Mesenchymal stem cell (in vitro differentiated cells and primary cell): ENCODE measurements at regions not wholly inside any gene's neighbourhood (a gene's known extent, or its start where the extent isn't known, plus 50 kb on each side); places are given as distances from the start of the nearest gene placed in this dataset.

Experiments used
- DNase-seq: peaks from one replicate; pipeline ENCODE4 v3.0.0-alpha.2; 2013
- H2AFZ ChIP-seq: one replicate; pipeline ENCODE4 v1.6.1; 2013; ENCODE audit warnings: low read depth, mild to moderate bottlenecking, control low read depth, inconsistent platforms, low read length, moderate library complexity
- H2AK5ac ChIP-seq: 2 replicates; pipeline ENCODE4 v1.6.1; 2013; ENCODE audit warnings: low read length, moderate library complexity, mild to moderate bottlenecking, inconsistent platforms; ENCODE audit not compliant: severe bottlenecking
- H2BK120ac ChIP-seq: one replicate; pipeline ENCODE4 v1.6.1; 2013; ENCODE audit warnings: low read depth, mild to moderate bottlenecking, inconsistent platforms, low read length, moderate library complexity
- H2BK12ac ChIP-seq, 2 experiments: one replicate each; pipeline ENCODE4 v1.6.1; 2013; ENCODE audit warnings: inconsistent platforms in 2 of 2, low read length in 2 of 2, mild to moderate bottlenecking in 2 of 2, moderate library complexity in 2 of 2, control low read depth in 1 of 2
- H2BK15ac ChIP-seq: one replicate; pipeline ENCODE4 v1.6.1; 2013; ENCODE audit warnings: mild to moderate bottlenecking, low read depth, inconsistent platforms; ENCODE audit not compliant: poor library complexity, severe bottlenecking
- H2BK5ac ChIP-seq: 2 replicates; pipeline ENCODE4 v1.6.1; 2013; ENCODE audit warnings: low read depth, mild to moderate bottlenecking, low read length, control low read depth, inconsistent platforms; ENCODE audit not compliant: poor library complexity, severe bottlenecking
- H3K14ac ChIP-seq, 2 experiments: one replicate each; pipeline ENCODE4 v1.6.1; 2013; ENCODE audit warnings: inconsistent platforms in 2 of 2, low read length in 2 of 2, control low read depth in 1 of 2, mild to moderate bottlenecking in 1 of 2, moderate library complexity in 1 of 2
- H3K18ac ChIP-seq, 2 experiments: one replicate each; pipeline ENCODE4 v1.6.1; 2013; ENCODE audit warnings: inconsistent platforms in 2 of 2, low read length in 2 of 2, control low read depth in 1 of 2, low read depth in 1 of 2, mild to moderate bottlenecking in 1 of 2
- H3K23ac ChIP-seq, 2 experiments: one replicate each; pipeline ENCODE4 v1.6.1; 2013; ENCODE audit warnings: inconsistent platforms in 2 of 2, low read length in 2 of 2, mild to moderate bottlenecking in 2 of 2, moderate library complexity in 2 of 2, control low read depth in 1 of 2
- H3K27ac ChIP-seq: 2 replicates; pipeline ENCODE4 v1.5.1; 2013; ENCODE audit warnings: mild to moderate bottlenecking, moderate library complexity, low read length, control low read depth, inconsistent platforms; ENCODE audit not compliant: poor library complexity, severe bottlenecking
- H3K27me3 ChIP-seq, 2 experiments: 2 replicates each; pipeline versions ENCODE4 v1.6.1 to v1.7.0; 2013; ENCODE audit warnings: low read length in 2 of 2, mild to moderate bottlenecking in 2 of 2, moderate library complexity in 2 of 2, control low read depth in 1 of 2, inconsistent platforms in 1 of 2; ENCODE audit not compliant: control insufficient read depth in 1 of 2, insufficient read depth in 1 of 2
- H3K36me3 ChIP-seq, 2 experiments: 2 replicates each; pipeline versions ENCODE4 v1.6.1 to v1.7.0; 2013; ENCODE audit warnings: low read length in 2 of 2, control low read depth in 1 of 2, inconsistent platforms in 1 of 2, low read depth in 1 of 2, mild to moderate bottlenecking in 1 of 2; ENCODE audit not compliant: insufficient read depth in 2 of 2, control insufficient read depth in 1 of 2
- H3K4ac ChIP-seq, 2 experiments: one replicate each; pipeline ENCODE4 v1.6.1; 2013; ENCODE audit warnings: inconsistent platforms in 2 of 2, low read length in 2 of 2, mild to moderate bottlenecking in 2 of 2, moderate library complexity in 2 of 2, control low read depth in 1 of 2, low read depth in 1 of 2
- H3K4me1 ChIP-seq: 2 replicates; pipeline ENCODE4 v1.6.1; 2013; ENCODE audit warnings: low read depth, low read length, control low read depth; ENCODE audit not compliant: control insufficient read depth, insufficient read depth
- H3K4me2 ChIP-seq: 2 replicates; pipeline ENCODE4 v1.6.1; 2013; ENCODE audit warnings: low read length, mild to moderate bottlenecking, inconsistent platforms; ENCODE audit not compliant: poor library complexity, severe bottlenecking
- H3K4me3 ChIP-seq, 2 experiments: 2 replicates each; pipeline versions ENCODE4 v1.5.1 to v1.7.0; 2013; ENCODE audit warnings: low read length in 2 of 2, mild to moderate bottlenecking in 2 of 2, control low read depth in 1 of 2, low read depth in 1 of 2; ENCODE audit not compliant: insufficient read depth in 1 of 2
- H3K79me1 ChIP-seq: replicated peaks from 2 replicates; pipeline ENCODE4 v1.6.1; 2013; ENCODE audit warnings: mild to moderate bottlenecking, control low read depth, low read length, inconsistent platforms; ENCODE audit not compliant: poor library complexity, severe bottlenecking
- H3K9ac ChIP-seq: 2 replicates; pipeline ENCODE4 v1.7.0; 2013; ENCODE audit warnings: mild to moderate bottlenecking, low read length, moderate library complexity
- H3K9me3 ChIP-seq: 2 replicates; pipeline ENCODE4 v1.7.0; 2013; ENCODE audit warnings: mild to moderate bottlenecking, low read length; ENCODE audit not compliant: control insufficient read depth
- H4K8ac ChIP-seq: one replicate; pipeline ENCODE4 v1.6.1; 2013; ENCODE audit warnings: inconsistent platforms, mild to moderate bottlenecking, low read length, moderate library complexity
- H4K91ac ChIP-seq: one replicate; pipeline ENCODE4 v1.6.1; 2013; ENCODE audit warnings: mild to moderate bottlenecking, low read length, inconsistent platforms
- WGBS: methylation state at CpG from one replicate; pipeline ENCODE4 v1.1.7; 2013; ENCODE audit warnings: mixed read lengths; 5-methylcytosine and 5-hydroxymethylcytosine counted together

DNA sequence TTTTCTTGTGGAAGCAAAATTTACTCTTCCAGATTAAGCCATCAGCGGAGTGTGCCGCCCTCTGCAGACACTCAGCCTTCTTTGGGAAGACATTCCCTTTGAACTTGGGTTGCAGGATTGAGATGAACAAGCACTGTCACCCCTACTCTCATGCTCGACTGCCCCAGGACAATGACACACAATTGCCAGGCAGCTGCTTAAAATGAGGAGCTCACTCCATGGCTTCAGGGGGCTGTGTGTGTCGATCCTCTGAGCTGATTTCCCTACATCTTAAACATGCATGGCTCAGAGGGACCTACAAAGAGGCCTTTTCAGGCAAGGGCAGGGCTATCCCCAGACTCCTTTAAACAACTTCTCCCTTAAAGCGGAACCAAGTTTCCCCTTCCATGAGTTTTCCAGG, 107.5 kb upstream of the MBNL2 start:
- Histone ChIP-seq H3K36me3 (no peaks in the 10 kb centered on the region), H3K14ac (no peak overlapping the region), H3K4me1 (peaks cover 27% of the 10 kb centered on the region), H2BK120ac (no peak overlapping the region), H3K9ac (peak overlapping the region; percentile 49), H3K9me3 (no peaks in the 10 kb centered on the region), H2BK12ac (peak overlapping the region in 1 of 2 experiments; percentile 23), H2AK5ac (no peak overlapping the region), H3K27ac (no peak overlapping the region), H3K79me1 (no peaks in the 10 kb centered on the region), H3K4ac (no peak overlapping the region), H3K4me2 (no peak overlapping the region), H3K23ac (no peak overlapping the region), H2BK5ac (no peak overlapping the region), H4K8ac (peak overlapping the region; percentile 32), H4K91ac (no peak overlapping the region), H2BK15ac (no peak overlapping the region), H3K27me3 (no peaks in the 10 kb centered on the region), H3K18ac (peak overlapping the region in 1 of 2 experiments; percentile 67), H3K4me3 (peak overlapping the region in 1 of 2 experiments; percentile 52), H2AFZ (no peak overlapping the region)
- WGBS = 87% methylated on average over 5 of the region's 5 CpGs
- DNase-seq = peak; percentile 11

DNA sequence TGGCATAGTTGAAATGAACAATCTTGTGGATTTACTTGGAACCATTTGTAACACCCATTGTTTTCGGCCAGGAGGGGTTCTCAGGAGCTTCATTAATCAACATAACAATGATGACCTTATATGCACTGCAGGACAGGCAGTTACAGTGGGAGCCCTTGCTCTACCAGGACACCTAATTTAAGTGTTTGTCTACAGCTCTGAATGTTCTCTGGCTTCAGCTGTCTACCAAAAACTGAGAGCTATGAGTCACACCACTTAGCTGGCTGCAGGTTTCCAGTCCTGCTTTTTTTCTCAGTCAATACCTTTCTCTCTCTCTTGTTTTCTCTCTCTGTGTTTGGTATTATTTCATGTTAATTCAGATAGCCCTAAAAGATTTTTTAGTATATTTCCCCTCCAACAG, 105.4 kb upstream of the MBNL2 start:
- Histone ChIP-seq H3K4me3 (no peak overlapping the region), H3K9me3 (no peaks in the 10 kb centered on the region), H2BK5ac (no peak overlapping the region), H3K36me3 (no peaks in the 10 kb centered on the region), H2BK12ac (peak overlapping the region in 1 of 2 experiments; percentile 19), H3K4me1 (peaks cover 17% of the 10 kb centered on the region), H2AK5ac (no peak overlapping the region), H3K9ac (no peak overlapping the region), H3K23ac (no peak overlapping the region), H3K4ac (no peak overlapping the region), H3K27ac (no peak overlapping the region), H4K8ac (no peak overlapping the region), H4K91ac (no peak overlapping the region), H2AFZ (no peak overlapping the region), H2BK15ac (no peak overlapping the region), H3K4me2 (no peak overlapping the region), H3K79me1 (no peaks in the 10 kb centered on the region), H3K18ac (no peak overlapping the region), H3K14ac (no peak overlapping the region), H3K27me3 (no peaks in the 10 kb centered on the region), H2BK120ac (no peak overlapping the region)
- WGBS = 48% methylated on average over 1 of the region's 1 CpG
- DNase-seq = peak; percentile 68

DNA sequence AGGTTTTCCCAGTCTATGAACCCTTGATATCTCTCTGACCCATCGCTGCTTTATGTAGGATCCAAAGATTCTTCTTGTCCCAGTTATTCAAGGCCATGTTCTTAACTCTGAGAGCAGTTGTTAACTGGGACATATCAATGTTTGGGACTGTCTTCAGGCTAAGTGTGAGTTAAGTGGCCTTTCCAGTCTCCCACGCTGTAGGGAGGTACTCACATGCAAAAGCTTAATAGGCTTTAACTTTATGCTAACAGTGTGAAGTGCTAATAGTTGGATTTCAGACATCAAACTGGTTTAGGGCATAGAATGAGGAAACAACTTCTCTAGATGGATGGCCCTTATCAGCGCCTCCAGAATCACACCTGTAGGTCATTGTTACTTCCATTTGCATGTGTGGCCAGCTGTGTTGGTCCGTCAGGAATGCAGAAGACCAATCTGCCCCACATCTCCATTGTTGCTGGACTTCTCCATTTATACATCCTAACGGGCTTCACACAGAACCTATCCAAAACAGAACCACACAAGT, 104.7 kb upstream of the MBNL2 start:
- H3K14ac ChIP-seq = no peak overlapping the region
- peak overlapping the region in 1 of 2 experiments; percentile 14 for H2BK12ac ChIP-seq
- H3K9ac ChIP-seq = no peak overlapping the region
- no peaks in the 10 kb centered on the region for H3K9me3 ChIP-seq
- H2AFZ ChIP-seq = no peak overlapping the region
- H3K4me2 ChIP-seq = no peak overlapping the region
- WGBS = 91% methylated on average over 5 of the region's 5 CpGs
- H2BK120ac ChIP-seq = no peak overlapping the region
- no peak for DNase-seq
- no peak overlapping the region for H3K4me3 ChIP-seq
- no peak overlapping the region for H3K27ac ChIP-seq
- H4K8ac ChIP-seq = no peak overlapping the region
- peaks cover 11% of the 10 kb centered on the region for H3K4me1 ChIP-seq
- H3K36me3 ChIP-seq = no peaks in the 10 kb centered on the region
- H3K23ac ChIP-seq = no peak overlapping the region
- H4K91ac ChIP-seq = no peak overlapping the region
- no peaks in the 10 kb centered on the region for H3K79me1 ChIP-seq
- H2BK15ac ChIP-seq = no peak overlapping the region
- H2AK5ac ChIP-seq = no peak overlapping the region
- H3K4ac ChIP-seq = no peak overlapping the region
- no peak overlapping the region for H2BK5ac ChIP-seq
- H3K18ac ChIP-seq = no peak overlapping the region
- H3K27me3 ChIP-seq = no peaks in the 10 kb centered on the region

DNA sequence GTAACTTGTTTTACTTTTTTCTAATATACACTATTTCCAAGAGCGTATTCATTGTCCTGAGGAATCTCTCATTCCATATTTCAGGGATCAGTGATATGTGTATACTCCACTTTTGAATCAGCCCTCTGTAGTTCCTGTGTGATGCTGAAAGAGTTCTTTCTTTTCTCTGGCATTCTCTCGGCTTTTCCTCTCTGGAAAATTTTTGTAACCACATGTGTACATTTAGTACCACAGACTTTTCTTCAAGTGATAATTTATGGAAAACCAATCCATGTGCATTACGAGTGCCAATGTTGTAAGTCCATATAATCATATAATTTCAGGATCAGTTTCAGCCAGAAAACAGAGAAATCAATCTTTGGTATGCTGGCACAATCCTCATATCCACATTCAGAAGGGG, 102.2 kb upstream of the MBNL2 start:
- H3K4ac ChIP-seq = no peak overlapping the region
- H3K4me3 ChIP-seq = no peak overlapping the region
- no peak overlapping the region for H4K91ac ChIP-seq
- H3K18ac ChIP-seq = no peak overlapping the region
- peaks cover 7% of the 10 kb centered on the region for H3K4me1 ChIP-seq
- H3K23ac ChIP-seq = no peak overlapping the region
- 100% methylated on average over 1 of the region's 3 CpGs for WGBS
- no peak overlapping the region for H3K14ac ChIP-seq
- no peak overlapping the region for H2BK120ac ChIP-seq
- H2BK12ac ChIP-seq = no peak overlapping the region
- H2BK5ac ChIP-seq = no peak overlapping the region
- H3K4me2 ChIP-seq = no peak overlapping the region
- H3K27ac ChIP-seq = no peak overlapping the region
- no peak overlapping the region for H2BK15ac ChIP-seq
- no peak overlapping the region for H3K9ac ChIP-seq
- no peak overlapping the region for H4K8ac ChIP-seq
- no peak overlapping the region for H2AFZ ChIP-seq
- H3K9me3 ChIP-seq = no peaks in the 10 kb centered on the region
- no peak overlapping the region for H2AK5ac ChIP-seq
- no peaks in the 10 kb centered on the region for H3K27me3 ChIP-seq
- H3K79me1 ChIP-seq = no peaks in the 10 kb centered on the region
- peak; percentile 15 for DNase-seq
- no peaks in the 10 kb centered on the region for H3K36me3 ChIP-seq
